ENCODE measurements at regions not wholly inside any gene's neighbourhood (a gene's known extent, or its start where the extent isn't known, plus 50 kb on each side); places are given as distances from the start of the nearest gene placed in this dataset.

- no peak for DNase-seq (ENCODE audit: low read depth in 2 of 2)
Measured at GRCh38 chr5:61686491-61687257, 354.6 kb downstream of the ZSWIM6 start.

- no peak for DNase-seq (ENCODE audit: low read depth in 2 of 2)
Measured at GRCh38 chr5:61687371-61687770, 355.3 kb downstream of the ZSWIM6 start.

GRCh38 chr5:61689153-61689846 is 357.2 kb downstream of the ZSWIM6 start:
- DNase-seq (ENCODE audit: low read depth in 2 of 2), result no peak

DNA sequence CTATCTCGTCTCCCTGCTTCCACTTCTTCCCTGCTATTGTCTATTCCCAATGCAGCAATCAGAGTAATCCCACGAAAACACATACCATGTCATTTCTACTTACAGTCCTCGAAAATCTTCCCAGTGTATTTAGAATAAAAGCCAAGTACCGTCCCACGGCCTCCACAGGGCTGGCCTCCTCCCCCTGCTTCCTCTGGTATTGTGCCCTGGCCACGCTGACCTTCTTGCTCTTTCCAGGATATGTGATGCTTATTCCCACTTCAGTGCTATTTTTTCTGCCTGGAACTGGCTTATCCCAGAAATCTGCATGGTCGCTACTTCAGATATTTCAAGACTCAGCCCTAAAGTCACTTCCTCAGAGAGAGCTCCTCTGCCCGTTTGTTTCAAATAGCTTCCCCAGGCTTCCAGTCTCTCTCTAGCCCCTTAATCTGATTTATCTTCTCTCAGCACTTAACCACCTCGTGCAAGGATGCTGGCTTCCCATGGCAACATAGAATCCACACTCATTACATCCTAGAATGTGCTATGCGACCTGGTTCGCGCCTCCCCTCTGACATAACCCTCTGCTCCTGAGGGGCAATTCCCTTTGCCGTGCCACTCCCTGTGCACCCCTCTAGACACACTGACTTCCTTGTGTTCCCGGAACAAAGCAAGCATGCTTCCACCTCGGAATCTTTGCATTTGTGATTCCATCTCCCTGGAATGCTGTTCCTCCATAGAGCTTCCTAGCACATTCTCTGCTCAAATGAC is 365.9 kb downstream of the ZSWIM6 start:
- DNase-seq (ENCODE audit: low read depth in 2 of 2), result no peak

DNA sequence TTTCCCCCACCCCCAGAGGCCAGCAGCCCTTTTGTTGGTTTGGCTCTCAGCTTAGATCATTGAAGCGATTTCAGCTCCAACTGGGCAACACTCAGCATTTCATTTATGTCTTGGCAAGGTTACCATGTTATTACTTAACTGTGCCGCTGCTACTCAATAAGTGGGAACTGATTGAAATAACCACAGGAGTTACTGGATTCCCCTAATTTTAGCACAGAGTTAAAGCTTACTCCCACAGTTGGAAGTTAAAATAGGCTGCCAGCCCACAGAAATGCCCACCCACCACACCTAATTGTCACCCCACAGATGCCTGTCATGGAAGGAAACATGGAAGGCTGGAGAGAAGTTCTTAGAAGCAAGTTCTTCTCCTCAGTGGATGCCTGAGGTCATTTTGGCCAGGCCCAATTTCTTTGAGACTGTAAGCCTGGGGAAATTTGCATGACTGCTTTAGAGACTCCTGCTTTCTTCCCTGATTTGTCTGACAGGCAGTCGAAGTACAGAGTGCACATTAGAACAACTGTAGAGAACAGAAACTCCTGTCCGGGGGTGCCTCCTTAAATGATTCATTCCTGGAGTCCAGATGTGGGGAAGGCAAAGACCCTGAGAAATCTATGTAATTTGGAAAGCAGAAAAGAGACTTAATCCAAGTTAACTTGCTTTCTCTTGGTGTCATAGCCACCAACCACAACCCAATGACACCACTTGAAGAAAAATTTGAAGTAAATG is 370.0 kb downstream of the ZSWIM6 start:
- no peak for DNase-seq (ENCODE audit: low read depth in 2 of 2)

DNA sequence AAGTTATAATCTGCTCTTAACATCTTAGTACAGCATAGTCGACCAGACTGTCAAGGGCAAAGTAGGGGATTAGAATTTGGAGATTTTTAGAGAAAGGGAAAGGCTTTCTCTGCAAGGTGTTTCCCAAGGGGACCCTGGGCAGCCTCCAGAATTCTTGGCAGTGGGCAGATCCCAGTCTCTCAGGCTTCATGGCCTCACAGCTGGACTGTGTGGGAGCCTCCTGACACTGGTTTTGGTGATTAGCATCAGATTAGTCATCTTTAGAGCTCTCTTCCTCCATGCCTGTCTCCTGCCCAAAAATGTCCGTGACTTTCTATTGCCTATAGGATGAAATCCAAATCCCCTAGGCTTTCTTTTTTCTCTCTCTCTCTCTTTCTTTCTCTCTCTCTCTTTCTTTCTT is 370.7 kb downstream of the ZSWIM6 start:
- no peak for DNase-seq (ENCODE audit: low read depth in 2 of 2)

GRCh38 chr5:61704289-61704688 is 372.2 kb downstream of the ZSWIM6 start:
- DNase-seq (ENCODE audit: low read depth in 2 of 2), result no peak

DNA sequence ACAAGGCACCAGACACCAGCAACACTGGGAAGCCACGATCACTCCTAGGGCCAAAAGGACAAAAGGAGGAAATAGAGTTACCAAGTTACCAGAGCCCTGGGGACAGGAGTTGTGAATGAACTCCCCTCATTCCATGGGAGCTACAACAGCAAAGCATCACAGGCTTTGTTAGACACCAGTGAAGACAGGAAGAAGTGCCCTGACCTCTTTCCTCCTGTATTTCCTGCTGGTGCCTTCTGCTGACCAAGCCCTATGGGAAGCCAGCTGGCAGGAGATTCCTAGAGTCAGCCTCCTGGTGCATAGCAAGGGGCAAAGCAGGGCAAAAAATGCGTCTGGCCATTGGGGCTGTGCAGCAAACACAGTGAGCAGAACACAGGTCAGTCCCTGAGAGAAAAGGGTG is 374.7 kb downstream of the ZSWIM6 start:
- no peak for DNase-seq (ENCODE audit: low read depth in 2 of 2)

DNA sequence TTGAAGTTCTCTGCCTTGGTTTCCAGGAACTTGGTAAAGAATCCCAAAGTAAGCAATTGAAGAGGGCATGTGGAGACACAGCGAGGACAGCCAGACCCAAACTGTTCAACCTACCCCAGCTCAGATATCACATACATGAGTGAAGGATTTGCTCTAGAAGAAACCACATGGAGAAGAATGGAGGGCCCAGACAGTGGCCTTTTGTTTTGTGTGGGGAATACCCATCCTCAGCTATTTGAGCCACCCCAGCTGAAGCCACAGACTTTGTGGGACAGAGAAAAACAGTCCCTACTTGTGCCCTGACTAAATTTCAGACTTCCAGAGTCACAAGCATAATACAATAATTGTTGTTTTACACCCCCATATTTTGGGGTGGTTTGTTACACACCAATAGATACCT is 387.1 kb downstream of the ZSWIM6 start:
- no peak for DNase-seq (ENCODE audit: low read depth in 2 of 2)

DNA sequence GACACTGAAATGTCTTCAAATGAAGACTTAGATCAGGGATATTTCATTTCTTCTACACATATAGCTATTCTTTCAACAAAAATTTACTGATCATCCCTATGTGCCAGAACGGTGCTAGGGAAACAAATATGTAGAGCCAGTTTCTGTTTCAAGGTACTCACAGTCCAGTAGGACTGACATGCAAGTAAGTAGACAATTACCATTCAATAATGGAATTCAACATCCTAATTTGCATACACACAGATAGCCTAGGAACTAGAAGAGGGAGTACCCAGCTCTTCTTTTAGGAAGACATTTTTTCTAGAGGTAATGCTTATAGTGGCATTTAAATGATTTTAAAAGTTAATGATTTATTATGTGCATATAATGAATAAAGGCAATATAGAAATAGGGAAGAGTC is 388.8 kb downstream of the ZSWIM6 start:
- no peak for DNase-seq (ENCODE audit: low read depth in 2 of 2)

GRCh38 chr5:61724102-61724501 is 392.0 kb downstream of the ZSWIM6 start:
- no peak for DNase-seq (ENCODE audit: low read depth in 2 of 2)

- DNase-seq (ENCODE audit: low read depth in 2 of 2), result no peak
Measured at GRCh38 chr5:61728287-61728686, 396.2 kb downstream of the ZSWIM6 start.

- DNase-seq (ENCODE audit: low read depth in 2 of 2), result no peak
Measured at GRCh38 chr5:61730866-61731265, 398.8 kb downstream of the ZSWIM6 start.

GRCh38 chr5:61731267-61731945 is 399.3 kb downstream of the ZSWIM6 start:
- no peak for DNase-seq (ENCODE audit: low read depth in 2 of 2)

DNA sequence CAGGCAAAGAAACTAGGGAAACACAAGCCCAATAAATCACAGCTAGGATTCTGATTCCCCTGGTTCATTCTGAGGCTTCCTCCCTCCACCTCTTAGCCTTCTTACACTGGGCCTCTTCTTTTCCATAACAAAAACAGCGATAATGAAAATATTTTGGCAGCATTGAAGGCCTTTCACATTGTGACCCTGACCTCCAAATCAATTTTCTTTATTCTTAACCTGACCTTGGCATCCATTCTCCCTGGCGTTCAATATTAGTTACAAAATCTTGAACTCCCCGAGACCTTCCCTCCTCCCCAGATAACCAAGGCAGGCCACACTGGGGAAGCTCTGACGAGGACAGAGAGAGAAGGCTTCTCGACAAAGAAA is 399.9 kb downstream of the ZSWIM6 start:
- DNase-seq (ENCODE audit: low read depth in 2 of 2), result no peak

- no peak for DNase-seq (ENCODE audit: low read depth in 2 of 2)
Measured at GRCh38 chr5:61732369-61732768, 400.3 kb downstream of the ZSWIM6 start.

DNA sequence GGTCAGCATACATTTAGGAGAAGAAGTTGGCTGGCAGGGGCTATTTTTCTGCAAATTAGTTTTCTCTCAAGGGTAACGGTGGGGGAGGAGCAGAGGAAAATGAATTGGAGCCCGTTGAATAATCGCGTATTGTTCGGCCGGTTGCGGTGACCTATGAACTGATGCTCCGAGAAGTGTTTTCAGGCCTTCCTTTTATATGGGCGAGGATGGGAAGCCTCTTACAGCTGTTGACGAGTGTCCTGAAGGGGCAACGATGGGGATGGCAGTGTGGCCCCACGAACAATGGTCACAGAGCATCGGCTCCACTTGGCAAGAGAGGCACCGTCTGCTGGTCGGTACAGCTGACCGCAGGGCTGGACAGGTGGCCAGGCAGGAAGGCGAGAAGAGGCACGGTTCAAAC is 400.7 kb downstream of the ZSWIM6 start:
- DNase-seq (ENCODE audit: low read depth in 2 of 2), result no peak

GRCh38 chr5:61734001-61734400 is 401.9 kb downstream of the ZSWIM6 start:
- DNase-seq (ENCODE audit: low read depth in 2 of 2), result no peak

- peak; percentile 27 to 47 for DNase-seq (ENCODE audit: low read depth in 2 of 2)
Measured at GRCh38 chr5:61734966-61735365, 402.9 kb downstream of the ZSWIM6 start.

DNA sequence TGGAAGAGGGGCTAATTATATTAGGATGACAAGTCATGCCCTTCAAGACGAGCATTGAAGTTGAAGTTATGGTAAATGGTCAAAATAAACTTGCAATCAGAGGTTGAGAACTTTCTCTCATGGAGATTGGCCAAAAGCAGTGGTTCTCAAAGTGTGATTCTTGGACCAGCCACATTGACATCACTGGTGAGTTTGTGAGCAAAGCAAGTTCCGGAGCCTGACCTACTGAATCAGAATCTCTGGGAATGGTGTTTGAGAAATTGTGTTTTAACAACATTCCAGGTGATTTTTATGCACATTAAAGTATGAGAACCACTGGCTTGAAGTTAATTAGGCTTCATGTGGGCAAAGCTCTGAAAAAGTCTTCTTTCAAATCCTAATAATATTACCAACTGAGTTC is 403.5 kb downstream of the ZSWIM6 start:
- no peak for DNase-seq (ENCODE audit: low read depth in 2 of 2)

DNA sequence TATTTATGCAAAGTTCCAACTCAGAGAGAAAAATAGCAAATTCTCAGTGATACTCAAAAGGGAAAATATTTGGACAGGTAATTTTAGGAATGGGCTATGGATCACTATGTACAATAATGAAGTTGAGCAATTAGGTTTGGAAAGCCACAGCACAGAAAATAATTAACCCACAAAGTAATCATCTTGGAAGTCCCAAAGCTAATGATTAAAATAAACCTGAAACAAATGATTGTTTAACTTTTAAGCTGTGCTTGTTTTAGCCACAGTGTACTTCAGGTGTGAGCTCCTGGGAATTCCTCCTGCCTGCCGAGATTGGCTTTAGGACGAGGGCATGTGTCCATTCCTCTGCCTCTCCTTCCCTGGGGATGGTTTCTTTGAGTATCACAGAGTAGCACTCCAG is 403.9 kb downstream of the ZSWIM6 start:
- no peak for DNase-seq (ENCODE audit: low read depth in 2 of 2)
